ENCODE measurements at regions not wholly inside any gene's neighbourhood (a gene's known extent, or its start where the extent isn't known, plus 50 kb on each side); places are given as distances from the start of the nearest gene placed in this dataset.

DNA sequence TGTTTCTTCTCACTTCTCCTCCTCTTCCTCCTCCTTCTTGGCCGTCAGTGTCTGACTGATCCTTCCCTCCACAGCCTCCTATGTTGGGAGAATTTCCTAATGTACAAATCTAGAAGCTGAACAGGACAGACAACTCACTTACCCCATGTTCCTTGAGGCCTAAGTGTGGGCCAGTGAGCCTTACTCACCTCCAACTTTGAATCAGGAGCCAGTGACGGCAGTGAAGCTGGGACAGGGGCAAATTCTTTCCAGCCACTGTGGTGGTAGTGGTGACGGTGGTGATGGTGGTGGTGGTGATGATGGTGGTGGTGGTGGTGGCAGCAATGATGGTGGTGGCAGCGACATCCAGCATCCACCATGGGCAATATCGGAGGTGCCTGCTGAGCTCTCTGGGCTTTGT lies 166.3 kb downstream of the FAM43A start:
- TF ChIP-seq, protein P1, sequence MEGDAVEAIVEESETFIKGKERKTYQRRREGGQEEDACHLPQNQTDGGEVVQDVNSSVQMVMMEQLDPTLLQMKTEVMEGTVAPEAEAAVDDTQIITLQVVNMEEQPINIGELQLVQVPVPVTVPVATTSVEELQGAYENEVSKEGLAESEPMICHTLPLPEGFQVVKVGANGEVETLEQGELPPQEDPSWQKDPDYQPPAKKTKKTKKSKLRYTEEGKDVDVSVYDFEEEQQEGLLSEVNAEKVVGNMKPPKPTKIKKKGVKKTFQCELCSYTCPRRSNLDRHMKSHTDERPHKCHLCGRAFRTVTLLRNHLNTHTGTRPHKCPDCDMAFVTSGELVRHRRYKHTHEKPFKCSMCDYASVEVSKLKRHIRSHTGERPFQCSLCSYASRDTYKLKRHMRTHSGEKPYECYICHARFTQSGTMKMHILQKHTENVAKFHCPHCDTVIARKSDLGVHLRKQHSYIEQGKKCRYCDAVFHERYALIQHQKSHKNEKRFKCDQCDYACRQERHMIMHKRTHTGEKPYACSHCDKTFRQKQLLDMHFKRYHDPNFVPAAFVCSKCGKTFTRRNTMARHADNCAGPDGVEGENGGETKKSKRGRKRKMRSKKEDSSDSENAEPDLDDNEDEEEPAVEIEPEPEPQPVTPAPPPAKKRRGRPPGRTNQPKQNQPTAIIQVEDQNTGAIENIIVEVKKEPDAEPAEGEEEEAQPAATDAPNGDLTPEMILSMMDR (IDR thresholded peaks at IDR 0.05; ENCODE audit: low read length, missing control alignments): no peak
- no peak for DNase-seq (ENCODE audit: low read depth)
- H3K4me3 ChIP-seq (replicated peaks; ENCODE audit: low read depth, low read length): no peak overlapping the region

DNA sequence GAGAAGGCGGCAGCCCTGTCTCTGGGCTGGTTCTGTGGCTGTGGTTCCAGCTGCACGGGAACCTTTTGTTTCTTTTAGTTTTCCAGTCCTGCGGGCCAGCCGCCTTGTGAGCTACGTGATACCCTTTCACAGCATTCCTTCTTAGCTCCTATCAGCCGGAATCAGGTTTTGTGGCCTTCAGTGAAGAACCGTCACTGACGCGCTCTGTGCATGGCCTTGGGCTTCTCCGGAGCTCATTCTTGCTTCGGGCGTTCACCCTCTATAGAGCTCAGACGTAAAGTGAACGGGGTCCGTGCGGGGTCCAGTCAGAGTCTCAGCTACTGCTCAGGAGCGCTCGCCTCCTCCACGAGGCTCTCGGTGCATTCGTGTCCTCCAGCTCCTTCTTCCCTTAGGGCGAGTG lies 166.7 kb downstream of the FAM43A start:
- TF ChIP-seq, protein P1 (IDR thresholded peaks at IDR 0.05; ENCODE audit: low read length, missing control alignments): no peak
- no peak overlapping the region for H3K4me3 ChIP-seq (replicated peaks; ENCODE audit: low read depth, low read length)
- DNase-seq (ENCODE audit: low read depth): no peak

- TF ChIP-seq, protein P1 (IDR thresholded peaks at IDR 0.05; ENCODE audit: low read length, missing control alignments): no peak
- DNase-seq (ENCODE audit: low read depth): no peak
- H3K4me3 ChIP-seq (replicated peaks; ENCODE audit: low read depth, low read length): no peak overlapping the region
Observed at GRCh38 chr3:194852831-194853508, 167.3 kb downstream of the FAM43A start.

- DNase-seq (ENCODE audit: low read depth): no peak
Observed at GRCh38 chr3:194854206-194854605, 168.5 kb downstream of the FAM43A start.

DNA sequence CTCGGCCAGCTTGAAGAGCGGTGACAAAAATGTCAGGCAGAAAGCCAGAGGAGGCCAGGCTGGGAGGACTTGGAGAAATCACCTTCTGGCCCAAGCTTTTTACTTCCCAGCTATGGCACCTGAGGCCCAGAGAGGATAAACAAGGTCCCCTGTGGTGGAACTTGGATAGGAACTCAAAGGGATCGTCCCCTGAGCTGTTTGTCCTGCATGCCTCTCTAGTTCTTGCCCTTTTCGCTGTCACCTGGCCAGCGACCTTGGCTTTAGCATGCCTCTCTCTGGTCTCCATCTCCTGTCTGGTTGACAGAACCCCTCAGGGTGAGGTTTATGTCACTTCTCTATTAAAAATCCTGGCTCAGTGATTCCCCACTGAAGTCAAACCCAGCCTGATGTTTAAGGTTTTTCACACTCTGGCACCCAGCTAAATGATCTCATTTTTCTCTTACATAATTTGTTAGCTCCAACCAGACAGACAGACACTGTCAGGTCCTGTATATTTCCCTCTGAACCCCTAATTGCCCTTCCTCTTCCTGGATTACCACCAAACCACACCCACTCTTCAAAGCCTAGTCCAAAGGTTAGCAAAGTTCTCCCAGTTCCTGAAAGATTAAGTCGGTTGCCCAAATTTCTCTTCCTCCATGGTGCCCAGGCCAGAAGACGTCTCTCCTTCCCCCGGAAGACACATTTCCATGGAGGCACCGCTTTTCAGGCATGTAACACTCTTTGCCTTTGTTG lies 169.1 kb downstream of the FAM43A start:
- no peak for DNase-seq (ENCODE audit: low read depth)
- no peak overlapping the region for H3K4me3 ChIP-seq (replicated peaks; ENCODE audit: low read depth, low read length)
- TF ChIP-seq, protein P1 (IDR thresholded peaks at IDR 0.05; ENCODE audit: low read length, missing control alignments): no peak

More at GRCh38 chr3:194854206-194854605, 168.5 kb downstream of the FAM43A start:
- TF ChIP-seq, protein P1 (IDR thresholded peaks at IDR 0.05; ENCODE audit: low read length, missing control alignments): no peak
- no peak overlapping the region for H3K4me3 ChIP-seq (replicated peaks; ENCODE audit: low read depth, low read length)

GRCh38 chr3:194856296-194856695 lies 170.6 kb downstream of the FAM43A start:
- no peak overlapping the region for H3K4me3 ChIP-seq (replicated peaks; ENCODE audit: low read depth, low read length)
- no peak for DNase-seq (ENCODE audit: low read depth)
- TF ChIP-seq, protein P1 (IDR thresholded peaks at IDR 0.05; ENCODE audit: low read length, missing control alignments): no peak

Data from fibroblast of pulmonary artery (primary cell).